ENCODE measurements at regions not wholly inside any gene's neighbourhood (a gene's known extent, or its start where the extent isn't known, plus 50 kb on each side); places are given as distances from the start of the nearest gene placed in this dataset.
A peak's percentile ranks its signal among the peaks of the same experiment; 100 is the strongest.
"Not testable (repeated sequence)": the region's sequence is repeated elsewhere in the genome, so short reads cannot be mapped to it uniquely, and the experiment has no call there.

- no peak for DNase-seq (ENCODE audit: low read depth, low spot score)
Measured at GRCh38 chr2:8103085-8103708, 578.7 kb upstream of the ID2 start.

DNA sequence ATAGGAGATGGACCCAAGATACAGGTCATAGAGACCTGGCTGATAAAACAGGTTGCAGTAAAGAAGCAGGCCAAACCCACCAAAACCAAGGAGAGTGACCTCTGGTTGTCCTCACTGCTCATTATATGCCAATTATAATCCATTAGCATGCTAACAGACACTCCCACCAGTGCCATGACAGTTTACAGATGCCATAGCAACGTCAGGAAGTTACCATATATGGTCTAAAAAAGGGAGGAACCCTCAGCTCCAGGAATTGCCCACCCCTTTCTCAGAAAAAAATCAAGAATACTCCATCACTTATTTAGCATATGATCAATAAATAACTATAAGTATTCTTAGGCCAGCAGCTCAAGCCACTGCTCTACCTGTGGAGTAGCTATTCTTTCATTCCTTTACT lies 574.7 kb upstream of the ID2 start:
- no peak for DNase-seq (ENCODE audit: low read depth, low spot score)

DNA sequence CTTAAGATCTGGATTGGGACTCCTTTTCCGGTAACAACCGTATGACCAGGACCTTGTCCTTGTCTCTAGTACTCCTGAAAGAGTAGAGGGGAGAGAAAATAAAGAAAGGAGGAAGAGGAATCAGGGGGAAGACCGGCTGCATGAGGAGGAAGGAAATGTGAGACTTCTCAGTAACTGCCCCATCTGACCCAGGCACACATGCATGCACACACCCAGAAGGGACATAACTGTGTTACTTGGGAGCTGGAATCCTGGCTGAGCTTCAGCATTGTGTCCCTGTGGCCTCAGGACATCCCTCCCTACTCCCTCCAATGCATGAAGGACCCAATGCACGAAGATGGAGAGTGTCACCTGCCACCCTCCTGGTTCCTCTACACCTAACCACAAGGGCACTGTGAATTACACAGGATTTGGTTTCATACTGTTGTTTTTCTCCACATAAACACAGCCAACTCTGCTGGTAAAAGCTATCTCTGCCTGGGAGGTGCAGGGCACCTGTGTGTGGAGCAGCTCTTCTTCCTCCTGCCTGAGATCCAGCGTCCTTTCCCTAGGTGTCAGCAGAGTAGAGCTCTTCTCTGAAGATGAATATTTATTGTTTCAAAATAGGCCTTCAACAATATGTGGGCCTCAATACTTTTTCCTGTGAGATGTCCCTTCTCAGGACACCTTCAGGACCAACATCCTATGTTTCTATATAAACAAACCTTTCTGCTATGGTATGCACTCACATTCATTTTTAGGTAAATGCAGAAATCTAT lies 574.1 kb upstream of the ID2 start:
- DNase-seq (ENCODE audit: low read depth, low spot score), result no peak

GRCh38 chr2:8110716-8111115 lies 571.1 kb upstream of the ID2 start:
- DNase-seq (ENCODE audit: low read depth, low spot score), result no peak

- no peak for DNase-seq (ENCODE audit: low read depth, low spot score)
Measured at GRCh38 chr2:8111193-8111592, 570.7 kb upstream of the ID2 start.

GRCh38 chr2:8115456-8115855 lies 566.4 kb upstream of the ID2 start:
- peak; percentile 38 for DNase-seq (ENCODE audit: low read depth, low spot score)

GRCh38 chr2:8115966-8116365 lies 565.9 kb upstream of the ID2 start:
- peak; percentile 83 for DNase-seq (ENCODE audit: low read depth, low spot score)

- no peak for DNase-seq (ENCODE audit: low read depth, low spot score)
Measured at GRCh38 chr2:8116661-8117060, 565.2 kb upstream of the ID2 start.

DNA sequence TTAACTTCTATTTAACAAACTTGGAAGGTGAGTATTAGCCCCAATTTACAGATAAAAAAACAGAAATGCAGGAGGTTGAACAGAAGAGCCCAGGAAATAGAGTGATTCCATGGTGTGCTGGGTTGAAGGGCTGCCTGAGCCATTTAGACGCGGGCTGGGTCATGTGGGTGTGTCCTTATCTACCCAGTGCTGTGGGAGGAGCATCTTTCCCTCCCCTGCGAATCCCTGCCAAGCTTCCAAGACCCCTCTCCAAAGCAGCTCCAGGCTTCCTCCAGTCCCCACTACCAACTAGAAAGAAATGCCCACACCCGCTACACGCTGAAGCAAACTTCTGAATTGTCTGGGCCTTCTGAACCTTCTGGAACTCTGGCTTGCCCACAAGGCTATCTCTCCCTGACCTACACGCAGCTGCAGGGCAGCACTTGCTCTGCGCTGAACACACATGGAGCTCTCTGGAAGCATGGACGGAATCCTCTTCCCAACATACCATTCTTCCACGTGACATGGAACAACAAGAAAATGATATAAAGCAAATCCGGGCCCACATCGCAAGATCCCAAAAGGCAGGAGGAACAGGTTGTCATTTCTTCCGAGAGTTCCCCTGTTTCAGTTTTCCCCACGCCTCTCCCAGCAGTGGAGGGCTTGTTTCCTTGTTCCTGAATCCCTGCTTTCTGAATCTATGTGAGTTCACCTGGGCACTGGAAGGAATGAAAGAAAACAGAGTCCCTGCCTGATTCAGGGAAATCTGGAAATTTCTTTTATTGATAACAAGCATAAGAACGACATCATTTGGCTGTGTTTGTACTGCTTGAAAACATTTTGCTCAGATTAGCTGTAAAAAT lies 562.7 kb upstream of the ID2 start:
- DNase-seq (ENCODE audit: low read depth, low spot score), result no peak

DNA sequence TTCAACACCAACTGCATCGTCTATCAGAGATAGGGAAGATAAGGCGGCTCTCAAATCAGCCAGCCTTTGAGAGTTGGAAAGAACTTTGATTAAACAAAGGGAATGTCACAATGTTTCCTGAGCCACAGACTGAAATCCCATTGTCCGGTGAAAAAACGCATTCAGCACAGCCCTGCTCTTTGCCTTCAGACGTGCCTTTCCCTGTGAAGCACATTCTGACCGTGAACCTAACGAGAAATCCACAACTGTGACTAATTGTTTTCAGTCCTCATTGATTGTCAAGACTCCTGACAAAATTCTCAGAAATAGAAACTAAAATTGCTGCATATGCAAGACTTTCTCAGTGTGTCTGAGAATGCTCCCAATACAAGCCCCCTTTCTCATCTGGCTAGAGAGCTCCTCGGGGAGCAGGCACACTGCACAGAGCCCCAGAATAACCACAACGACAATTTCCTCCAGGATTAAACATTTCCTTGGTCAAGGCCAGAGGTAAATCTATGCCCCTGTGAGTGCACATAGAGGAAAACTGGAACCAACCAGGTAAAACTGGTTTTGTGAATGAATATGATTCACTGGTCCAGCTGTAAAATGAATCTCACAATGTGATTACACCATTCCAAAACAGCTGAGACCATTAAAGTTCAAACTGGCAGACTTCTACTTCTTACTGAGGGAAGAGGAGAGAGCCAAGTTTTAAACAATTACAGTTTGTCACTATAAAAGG lies 561.9 kb upstream of the ID2 start:
- peak; percentile 68 for DNase-seq (ENCODE audit: low read depth, low spot score)

GRCh38 chr2:8120506-8120860 lies 561.4 kb upstream of the ID2 start:
- DNase-seq (ENCODE audit: low read depth, low spot score), result no peak

DNA sequence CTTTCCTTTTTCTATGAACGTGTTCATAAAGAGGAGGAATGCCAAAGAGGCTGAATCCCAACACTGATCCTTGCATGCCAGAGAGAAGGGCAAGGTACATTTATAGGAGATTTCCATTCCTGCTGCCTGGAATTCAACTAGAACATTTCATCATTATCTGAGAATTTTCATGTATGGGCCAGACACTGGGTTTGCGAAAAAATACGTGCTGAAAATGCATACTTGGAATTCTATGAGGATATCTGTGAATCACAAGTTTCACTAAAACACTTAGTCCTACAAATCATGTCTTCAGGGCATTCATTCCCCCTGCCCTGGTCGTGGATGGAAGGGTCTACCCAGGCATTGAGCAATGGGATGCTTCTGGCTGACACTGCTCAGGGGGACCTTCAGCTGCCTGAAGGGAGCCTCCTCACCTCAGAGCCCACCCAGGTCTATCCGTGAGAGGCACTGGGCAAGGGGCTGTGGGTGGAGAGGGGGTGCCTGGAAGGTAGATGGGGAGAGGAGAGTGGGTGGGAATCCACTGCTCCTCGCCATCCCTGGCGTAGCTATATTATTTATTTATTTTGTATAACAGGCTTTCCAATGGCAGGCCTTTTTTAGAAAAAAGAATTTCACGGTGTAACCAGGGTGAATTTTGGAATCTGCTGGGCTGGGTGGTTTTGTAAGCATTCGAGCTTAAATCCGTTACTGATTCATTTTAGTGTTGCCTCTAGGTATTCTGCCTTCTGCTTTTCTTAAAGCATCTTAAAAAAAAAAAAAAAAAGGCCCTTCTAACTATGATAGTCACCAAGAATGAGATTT lies 560.6 kb upstream of the ID2 start:
- DNase-seq (ENCODE audit: low read depth, low spot score), result peak; percentile 31

GRCh38 chr2:8121826-8122513 lies 559.9 kb upstream of the ID2 start:
- DNase-seq (ENCODE audit: low read depth, low spot score), result no peak

DNA sequence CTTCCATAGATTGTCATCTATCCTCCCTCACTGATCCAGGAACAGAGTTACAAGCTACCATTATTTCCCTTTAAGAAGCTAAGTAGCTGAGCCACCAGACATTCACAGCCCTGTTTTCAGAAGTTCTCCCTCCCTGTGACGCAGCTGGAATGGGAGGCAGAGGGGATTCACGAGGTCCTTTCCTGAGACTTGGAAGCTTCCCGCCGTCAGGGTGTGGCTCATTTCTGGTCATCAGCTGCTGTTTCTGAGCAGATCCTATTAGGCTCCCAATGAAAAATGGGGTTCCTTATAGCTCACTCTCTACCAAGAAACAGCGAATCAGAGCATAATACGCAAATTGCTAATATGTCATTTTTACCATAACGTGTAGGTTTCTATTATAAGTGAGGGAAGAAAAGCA lies 559.3 kb upstream of the ID2 start:
- DNase-seq (ENCODE audit: low read depth, low spot score), result no peak

DNA sequence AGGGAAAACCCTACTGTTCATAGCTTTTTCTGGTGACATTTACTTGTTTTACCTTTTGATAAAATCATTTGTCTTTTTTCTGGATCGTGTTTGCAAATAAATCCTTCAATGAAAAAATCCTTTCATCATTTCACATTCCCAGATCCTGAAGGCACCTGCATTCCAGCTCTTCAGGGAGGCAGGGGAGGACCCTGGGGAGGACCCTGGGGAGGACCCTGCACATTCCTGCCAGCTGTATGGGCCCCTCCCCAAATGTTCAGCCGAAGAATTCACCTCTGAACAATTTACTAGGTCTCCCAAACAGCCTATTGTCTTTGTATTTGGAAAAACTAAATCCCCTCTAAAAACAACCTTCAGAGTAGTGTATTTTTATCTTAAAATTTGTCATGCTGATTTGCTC lies 558.4 kb upstream of the ID2 start:
- DNase-seq (ENCODE audit: low read depth, low spot score), result no peak

GRCh38 chr2:8125741-8126711 lies 555.8 kb upstream of the ID2 start:
- DNase-seq (ENCODE audit: low read depth, low spot score), result no peak

GRCh38 chr2:8126783-8127182 lies 555.1 kb upstream of the ID2 start:
- no peak for DNase-seq (ENCODE audit: low read depth, low spot score)

DNA sequence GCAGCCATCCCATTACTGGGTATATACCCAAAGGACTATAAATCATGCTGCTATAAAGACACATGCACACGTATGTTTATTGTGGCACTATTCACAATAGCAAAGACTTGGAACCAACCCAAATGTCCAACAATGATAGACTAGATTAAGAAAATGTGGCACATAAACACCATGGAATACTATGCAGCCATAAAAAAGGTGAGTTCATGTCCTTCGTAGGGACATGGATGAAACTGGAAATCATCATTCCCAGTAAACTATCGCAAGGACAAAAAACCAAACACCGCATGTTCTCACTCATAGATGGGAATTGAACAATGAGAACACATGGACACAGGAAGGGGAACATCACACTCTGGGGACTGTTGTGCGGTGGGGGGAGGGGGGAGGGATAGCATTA lies 550.4 kb upstream of the ID2 start:
- DNase-seq (ENCODE audit: low read depth, low spot score), result not testable (repeated sequence)

DNA sequence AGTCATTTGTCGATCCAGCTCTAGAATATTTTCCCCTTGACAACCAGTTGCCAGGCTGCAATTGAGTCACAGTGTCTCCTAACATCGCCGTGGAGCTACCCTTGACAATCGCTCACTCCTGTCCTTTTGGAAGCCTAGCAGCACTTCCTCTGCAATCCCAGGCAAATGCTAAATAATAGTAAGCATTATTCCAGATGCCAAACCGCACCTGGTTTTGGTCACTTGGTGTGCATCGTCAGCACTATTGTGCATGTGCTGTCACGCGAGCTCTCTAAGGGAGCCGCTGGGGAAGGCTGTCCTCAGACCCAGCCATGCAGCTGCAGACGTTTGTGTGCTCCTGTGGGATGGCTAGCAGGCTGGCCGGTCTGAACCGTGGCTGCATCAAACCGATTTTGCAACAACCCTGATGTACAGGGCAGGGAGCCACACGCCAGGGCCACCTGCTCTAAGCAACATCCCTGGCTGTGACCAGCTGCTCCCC lies 549.5 kb upstream of the ID2 start:
- peak; percentile 40 for DNase-seq (ENCODE audit: low read depth, low spot score)

Data from astrocyte of the hippocampus (primary cell).